ENCODE measurements at regions not wholly inside any gene's neighbourhood (a gene's known extent, or its start where the extent isn't known, plus 50 kb on each side); places are given as distances from the start of the nearest gene placed in this dataset.

- no peaks in the 10 kb centered on the region for H3K27me3 ChIP-seq (ENCODE audit: control insufficient read depth in 1 of 2, insufficient read depth in 2 of 2, low read length in 2 of 2)
- H3K4me3 ChIP-seq (replicated peaks in 1 of 3; ENCODE audit: insufficient read depth in 1 of 3, low read depth in 2 of 3, low read length in 3 of 3), result no peak overlapping the region
- BruUV-seq (replicated peaks), result no TSS peak
- no peak overlapping the region for H2AFZ ChIP-seq (ENCODE audit: low read length)
- H3K36me3 ChIP-seq (replicated peaks in 1 of 2; ENCODE audit: control insufficient read depth in 1 of 2, insufficient read depth in 2 of 2, low read length in 2 of 2), result no peaks in the 10 kb centered on the region
- H3K9me3 ChIP-seq (ENCODE audit: low read length), result peaks cover 46% of the 10 kb centered on the region
- peak; percentile 77 for ATAC-seq
- intact Hi-C loops (cut with micrococcal nuclease; ENCODE audit: unreplicated experiment), result no loop called here
- no peak overlapping the region for H3K4me2 ChIP-seq (ENCODE audit: low read depth, low read length)
- H3K79me2 ChIP-seq (ENCODE audit: insufficient read depth, low read length), result no peaks in the 10 kb centered on the region
- H3K4me1 ChIP-seq (ENCODE audit: insufficient read depth, low read length), result no peaks in the 10 kb centered on the region
- no peak overlapping the region for H3K27ac ChIP-seq (ENCODE audit: extremely low read length, insufficient read depth, low read length)
- TF ChIP-seq RBAK (CRISPR knock-in tag; IDR thresholded peaks at IDR 0.05), result no peak
- no peak for TF ChIP-seq ZFP62 (CRISPR knock-in tag; IDR thresholded peaks at IDR 0.05)
- TF ChIP-seq HNF4G (IDR thresholded peaks at IDR 0.05; ENCODE audit: borderline replicate concordance, low read depth, low read length), result 0 out of 2 replicates have a peak, but pooled peaks have one; percentile 14
- TF ChIP-seq HNF4G (CRISPR knock-in tag; IDR thresholded peaks at IDR 0.05; ENCODE audit: borderline replicate concordance, low read depth), result no peak
- TF ChIP-seq SETDB1 (CRISPR knock-in tag; IDR thresholded peaks at IDR 0.05; ENCODE audit: borderline replicate concordance), result no peak
- no peak for TF ChIP-seq HOXA9 (CRISPR knock-in tag; IDR thresholded peaks at IDR 0.05; ENCODE audit: borderline replicate concordance)
- no peak for TF ChIP-seq ZUFSP (CRISPR knock-in tag; IDR thresholded peaks at IDR 0.05; ENCODE audit: borderline replicate concordance)
- TF ChIP-seq MNT (IDR thresholded peaks at IDR 0.05), result no peak
- TF ChIP-seq PRPF4 (IDR thresholded peaks at IDR 0.05; ENCODE audit: low read depth, low read length, poor library complexity, severe bottlenecking), result no peak
- TF ChIP-seq ZNF12 (CRISPR knock-in tag; IDR thresholded peaks at IDR 0.05), result peak; percentile 80; the same call in 1 of the 2 replicates
- TF ChIP-seq ZNF430 (CRISPR knock-in tag; IDR thresholded peaks at IDR 0.05), result no peak
- TF ChIP-seq FOXK2 (IDR thresholded peaks at IDR 0.05), result no peak
- FAIRE-seq, result no peak
- no peak overlapping the region for H3K9ac ChIP-seq (ENCODE audit: insufficient read depth, low read depth, low read length)
- CTCF ChIA-PET (ENCODE audit: low intra/inter-chr PET ratio, low total read pairs), result no interaction called here
- no peaks in the 10 kb centered on the region for H4K20me1 ChIP-seq (ENCODE audit: insufficient read depth, low read length)
- in situ Hi-C loops (cut with HindIII; ENCODE audit: extremely low pct_ligation_motif_present, low pct_unique_long_range_greater_than_20kb), result no loop called here
- POLR2A ChIA-PET, result no interaction called here
- DNase-seq (ENCODE audit: low spot score), result peak; percentile 7
- 6% methylated on average over 3 of the region's 3 CpGs for WGBS (ENCODE audit: low lambda C conversion rate)
Measured at GRCh38 chr2:221731432-221732145, 159.5 kb upstream of the EPHA4 start.

All from HepG2 (cell line).